ENCODE measurements at regions not wholly inside any gene's neighbourhood (a gene's known extent, or its start where the extent isn't known, plus 50 kb on each side); places are given as distances from the start of the nearest gene placed in this dataset.

DNA sequence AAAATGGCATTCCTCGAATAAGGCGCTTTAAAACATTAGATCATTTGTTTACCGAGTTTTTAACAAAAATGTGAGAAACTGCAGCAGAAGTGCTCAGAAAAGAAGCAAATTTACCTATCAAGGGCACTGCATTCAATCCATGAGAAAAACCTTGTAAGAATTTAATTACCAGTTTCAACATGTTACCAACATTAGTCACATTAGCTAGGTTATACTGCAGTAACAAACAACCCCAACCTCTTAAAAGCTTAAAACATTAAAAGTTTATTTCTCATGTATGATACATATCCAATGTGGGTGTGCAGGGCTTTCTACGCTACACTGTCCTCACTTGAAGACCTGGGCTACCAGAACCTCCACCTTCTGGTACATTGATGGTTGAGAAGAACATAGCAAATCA, 68.1 kb upstream of the CCBE1 start (continued):
- TF ChIP-seq, protein P1, sequence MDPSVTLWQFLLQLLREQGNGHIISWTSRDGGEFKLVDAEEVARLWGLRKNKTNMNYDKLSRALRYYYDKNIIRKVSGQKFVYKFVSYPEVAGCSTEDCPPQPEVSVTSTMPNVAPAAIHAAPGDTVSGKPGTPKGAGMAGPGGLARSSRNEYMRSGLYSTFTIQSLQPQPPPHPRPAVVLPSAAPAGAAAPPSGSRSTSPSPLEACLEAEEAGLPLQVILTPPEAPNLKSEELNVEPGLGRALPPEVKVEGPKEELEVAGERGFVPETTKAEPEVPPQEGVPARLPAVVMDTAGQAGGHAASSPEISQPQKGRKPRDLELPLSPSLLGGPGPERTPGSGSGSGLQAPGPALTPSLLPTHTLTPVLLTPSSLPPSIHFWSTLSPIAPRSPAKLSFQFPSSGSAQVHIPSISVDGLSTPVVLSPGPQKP (IDR thresholded peaks at IDR 0.05; ENCODE audit: low read depth, low read length), result no peak
- TF ChIP-seq FOXS1 (CRISPR knock-in tag; IDR thresholded peaks at IDR 0.05), result no peak
- TF ChIP-seq MAZ (IDR thresholded peaks at IDR 0.05; ENCODE audit: borderline replicate concordance, low read depth, low read length), result no peak

DNA sequence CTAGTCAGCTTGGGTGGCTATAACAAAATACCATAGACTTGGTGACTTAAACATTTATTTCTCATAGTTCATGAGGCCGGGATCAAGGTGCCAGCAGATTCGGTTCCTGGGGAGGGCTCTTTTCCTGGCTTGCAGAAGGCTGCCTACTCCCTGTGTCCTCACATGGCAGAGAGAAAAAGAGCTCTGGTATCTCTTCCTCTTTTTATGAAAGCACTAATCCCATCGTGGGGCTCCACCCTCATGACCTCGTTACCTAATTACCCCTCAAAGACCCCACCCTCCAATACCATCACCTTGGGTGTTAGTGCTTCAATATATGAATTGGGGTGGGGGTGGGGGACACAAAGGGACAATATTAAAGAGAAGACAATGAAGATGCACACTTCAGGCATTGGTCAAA, 67.1 kb upstream of the CCBE1 start:
- no peaks in the 10 kb centered on the region for H3K4me1 ChIP-seq
- no peak for ATAC-seq
- DNase-seq (ENCODE audit: low read depth in 1 of 2, low spot score in 1 of 2), result no peak
- H3K4me2 ChIP-seq, result no peak overlapping the region
- H3K4me3 ChIP-seq, result no peak overlapping the region
- TF ChIP-seq BHLHE40 (IDR thresholded peaks at IDR 0.05; ENCODE audit: low read depth, low read length), result no peak
- no peak for TF ChIP-seq EHF (CRISPR knock-in tag; IDR thresholded peaks at IDR 0.05)
- TF ChIP-seq KDM1A (IDR thresholded peaks at IDR 0.05; ENCODE audit: low read depth), result no peak
- TF ChIP-seq NFE2L2 (conservative IDR thresholded peaks at IDR 0.05; ENCODE audit: low read length), result no peak
- no peak for TF ChIP-seq KDM5A (IDR thresholded peaks at IDR 0.05)
- TF ChIP-seq FOXS1 (CRISPR knock-in tag; IDR thresholded peaks at IDR 0.05), result no peak
- TF ChIP-seq ESRRA (IDR thresholded peaks at IDR 0.05; ENCODE audit: borderline replicate concordance, low read length), result no peak
- TF ChIP-seq, protein P2, sequence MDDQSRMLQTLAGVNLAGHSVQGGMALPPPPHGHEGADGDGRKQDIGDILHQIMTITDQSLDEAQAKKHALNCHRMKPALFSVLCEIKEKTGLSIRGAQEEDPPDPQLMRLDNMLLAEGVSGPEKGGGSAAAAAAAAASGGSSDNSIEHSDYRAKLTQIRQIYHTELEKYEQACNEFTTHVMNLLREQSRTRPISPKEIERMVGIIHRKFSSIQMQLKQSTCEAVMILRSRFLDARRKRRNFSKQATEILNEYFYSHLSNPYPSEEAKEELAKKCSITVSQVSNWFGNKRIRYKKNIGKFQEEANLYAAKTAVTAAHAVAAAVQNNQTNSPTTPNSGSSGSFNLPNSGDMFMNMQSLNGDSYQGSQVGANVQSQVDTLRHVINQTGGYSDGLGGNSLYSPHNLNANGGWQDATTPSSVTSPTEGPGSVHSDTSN (IDR thresholded peaks at IDR 0.05), result no peak
- no peak for TF ChIP-seq CHD4 (IDR thresholded peaks at IDR 0.05; ENCODE audit: borderline replicate concordance)
- TF ChIP-seq, protein P3, sequence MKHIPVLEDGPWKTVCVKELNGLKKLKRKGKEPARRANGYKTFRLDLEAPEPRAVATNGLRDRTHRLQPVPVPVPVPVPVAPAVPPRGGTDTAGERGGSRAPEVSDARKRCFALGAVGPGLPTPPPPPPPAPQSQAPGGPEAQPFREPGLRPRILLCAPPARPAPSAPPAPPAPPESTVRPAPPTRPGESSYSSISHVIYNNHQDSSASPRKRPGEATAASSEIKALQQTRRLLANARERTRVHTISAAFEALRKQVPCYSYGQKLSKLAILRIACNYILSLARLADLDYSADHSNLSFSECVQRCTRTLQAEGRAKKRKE (CRISPR knock-in tag; IDR thresholded peaks at IDR 0.05; ENCODE audit: low read depth), result no peak
- no peak for TF ChIP-seq HOXA7 (CRISPR knock-in tag; IDR thresholded peaks at IDR 0.05)
- TF ChIP-seq, protein P1 (IDR thresholded peaks at IDR 0.05; ENCODE audit: low read depth, low read length), result no peak
- WGBS (ENCODE audit: missing lambda C conversion rate), result 35% methylated on average over 4 of the region's 4 CpGs
- H3K9me3 ChIP-seq, result no peaks in the 10 kb centered on the region
- POLR2A ChIA-PET, result no interaction called here
- CTCF ChIA-PET, result interaction anchor here (1.2 to 2.0 kb wide), 2 partner anchors 9 to 68 kb away, joined by 3 to 8 read pairs; partner anchors contain the start of gene CCBE1
- H3K27ac ChIP-seq, result no peak overlapping the region
- FAIRE-seq, result no peak

DNA sequence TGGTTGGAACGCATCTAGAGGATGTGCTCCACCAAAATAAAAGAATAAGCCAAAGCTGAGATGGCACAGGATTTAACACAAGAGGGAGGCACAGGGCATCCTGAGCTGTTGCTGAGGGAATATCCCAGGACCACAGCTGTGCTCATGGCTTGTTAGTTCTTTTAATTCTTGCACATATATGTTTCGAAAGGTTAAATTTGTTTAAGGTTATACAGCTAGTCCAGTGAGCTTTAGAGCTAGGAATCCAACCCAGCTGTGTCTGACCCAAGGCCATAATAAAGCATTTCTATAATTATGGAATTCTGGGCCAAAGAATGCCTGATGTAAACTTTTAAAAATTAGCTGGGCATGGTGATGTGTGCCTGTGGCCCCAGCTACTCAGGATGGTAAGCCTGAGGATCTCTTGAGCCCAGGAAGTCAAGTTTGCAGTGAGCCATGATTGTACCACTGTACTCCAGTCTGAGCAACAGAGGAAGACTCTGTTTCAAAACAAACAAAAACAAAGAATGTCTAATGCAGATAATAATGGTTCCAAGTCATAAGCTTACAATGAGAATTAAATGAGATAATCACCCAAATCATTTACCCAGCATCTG, 66.4 kb upstream of the CCBE1 start:
- no peak overlapping the region for H3K4me2 ChIP-seq
- ATAC-seq, result no peak
- POLR2A ChIA-PET, result no interaction called here
- H3K9me3 ChIP-seq, result no peaks in the 10 kb centered on the region
- H3K4me3 ChIP-seq, result no peak overlapping the region
- H3K27ac ChIP-seq, result no peak overlapping the region
- WGBS (ENCODE audit: missing lambda C conversion rate), result 70% methylated on average over 2 of the region's 2 CpGs
- DNase-seq (ENCODE audit: low read depth in 1 of 2, low spot score in 1 of 2), result no peak
- CTCF ChIA-PET, result interaction anchor here (0.9 to 2.0 kb wide), 3 partner anchors 10 to 132 kb away, joined by 3 to 8 read pairs (median 3); partner anchors contain the start of gene CCBE1
- H3K4me1 ChIP-seq, result no peaks in the 10 kb centered on the region
- FAIRE-seq, result no peak
- TF ChIP-seq RFX5 (IDR thresholded peaks at IDR 0.05), result no peak
- no peak for TF ChIP-seq KDM5A (IDR thresholded peaks at IDR 0.05)
- no peak for TF ChIP-seq POLR2AphosphoS2 (conservative IDR thresholded peaks at IDR 0.05; ENCODE audit: low read length)
- TF ChIP-seq, protein P3 (CRISPR knock-in tag; IDR thresholded peaks at IDR 0.05; ENCODE audit: low read depth), result no peak
- no peak for TF ChIP-seq PHF8 (IDR thresholded peaks at IDR 0.05; ENCODE audit: borderline replicate concordance, low read depth)
